GM12872 (cell line): ENCODE measurements at regions not wholly inside any gene's neighbourhood (a gene's known extent, or its start where the extent isn't known, plus 50 kb on each side); places are given as distances from the start of the nearest gene placed in this dataset.

Source experiments
- TF ChIP-seq, protein P1 (sequence below): IDR thresholded peaks from 3 replicates; pipeline ENCODE4 v1.5.1; 2011; ENCODE audit warnings: low read depth, mild to moderate bottlenecking, low read length, moderate library complexity; ENCODE audit not compliant: insufficient read depth

DNA sequence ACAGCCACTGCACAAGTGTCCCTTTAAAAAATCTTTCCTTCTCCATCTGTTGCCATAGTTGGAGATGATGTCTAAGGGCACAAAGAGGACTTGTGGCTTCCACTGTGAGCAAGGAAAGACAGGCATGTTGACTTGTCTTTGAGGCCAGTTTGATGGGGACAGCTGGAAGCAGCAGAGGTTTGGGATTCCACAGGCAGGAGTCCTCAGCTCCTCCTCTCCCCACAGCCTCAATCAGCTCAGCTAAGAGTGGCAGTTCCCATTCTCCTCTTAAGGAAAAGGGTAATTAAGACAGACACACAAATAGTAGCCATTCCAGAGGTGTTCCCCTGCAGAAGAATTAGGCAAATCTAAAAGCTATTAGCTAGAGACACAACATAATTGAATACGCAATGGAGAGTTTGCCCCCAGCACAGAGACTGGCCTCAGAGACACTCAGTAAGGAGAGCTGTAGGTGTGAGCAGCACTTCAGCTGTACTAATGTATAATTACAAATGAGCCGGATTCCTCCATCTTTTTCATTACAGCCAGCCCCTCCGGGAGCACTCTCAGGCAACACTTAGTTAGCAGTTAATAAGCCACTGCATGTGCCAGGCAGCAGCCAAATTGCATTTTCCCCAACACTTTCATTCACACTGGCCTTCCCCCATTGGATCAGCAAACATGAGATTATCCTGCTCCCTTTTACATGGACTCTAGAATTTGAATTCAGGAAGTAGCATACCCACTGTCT, 434.0 kb downstream of the FOXO1 start:
- TF ChIP-seq, protein P1, sequence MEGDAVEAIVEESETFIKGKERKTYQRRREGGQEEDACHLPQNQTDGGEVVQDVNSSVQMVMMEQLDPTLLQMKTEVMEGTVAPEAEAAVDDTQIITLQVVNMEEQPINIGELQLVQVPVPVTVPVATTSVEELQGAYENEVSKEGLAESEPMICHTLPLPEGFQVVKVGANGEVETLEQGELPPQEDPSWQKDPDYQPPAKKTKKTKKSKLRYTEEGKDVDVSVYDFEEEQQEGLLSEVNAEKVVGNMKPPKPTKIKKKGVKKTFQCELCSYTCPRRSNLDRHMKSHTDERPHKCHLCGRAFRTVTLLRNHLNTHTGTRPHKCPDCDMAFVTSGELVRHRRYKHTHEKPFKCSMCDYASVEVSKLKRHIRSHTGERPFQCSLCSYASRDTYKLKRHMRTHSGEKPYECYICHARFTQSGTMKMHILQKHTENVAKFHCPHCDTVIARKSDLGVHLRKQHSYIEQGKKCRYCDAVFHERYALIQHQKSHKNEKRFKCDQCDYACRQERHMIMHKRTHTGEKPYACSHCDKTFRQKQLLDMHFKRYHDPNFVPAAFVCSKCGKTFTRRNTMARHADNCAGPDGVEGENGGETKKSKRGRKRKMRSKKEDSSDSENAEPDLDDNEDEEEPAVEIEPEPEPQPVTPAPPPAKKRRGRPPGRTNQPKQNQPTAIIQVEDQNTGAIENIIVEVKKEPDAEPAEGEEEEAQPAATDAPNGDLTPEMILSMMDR, result no peak

DNA sequence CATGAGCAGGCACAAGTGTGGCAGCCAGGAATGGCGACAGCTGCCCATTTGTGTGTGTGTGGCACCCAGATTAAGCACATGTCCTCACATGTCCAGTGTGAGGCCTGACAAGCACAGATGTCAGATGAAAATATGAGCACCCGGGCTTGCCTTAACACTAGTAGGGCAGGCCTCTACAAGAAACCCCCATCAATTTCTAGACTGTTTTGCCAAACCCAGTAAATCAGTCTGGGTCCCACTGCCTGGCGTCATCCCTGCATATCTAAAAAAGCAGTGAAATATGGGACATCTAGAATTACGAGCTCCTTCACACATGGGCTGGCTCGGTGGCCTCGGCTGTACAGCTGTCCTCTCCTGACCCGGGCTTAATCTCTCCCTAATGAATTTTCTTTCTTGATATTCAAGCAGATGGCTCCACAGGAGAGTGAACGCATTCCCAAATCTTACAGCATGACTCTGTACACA, 432.7 kb downstream of the FOXO1 start:
- TF ChIP-seq, protein P1, result no peak

DNA sequence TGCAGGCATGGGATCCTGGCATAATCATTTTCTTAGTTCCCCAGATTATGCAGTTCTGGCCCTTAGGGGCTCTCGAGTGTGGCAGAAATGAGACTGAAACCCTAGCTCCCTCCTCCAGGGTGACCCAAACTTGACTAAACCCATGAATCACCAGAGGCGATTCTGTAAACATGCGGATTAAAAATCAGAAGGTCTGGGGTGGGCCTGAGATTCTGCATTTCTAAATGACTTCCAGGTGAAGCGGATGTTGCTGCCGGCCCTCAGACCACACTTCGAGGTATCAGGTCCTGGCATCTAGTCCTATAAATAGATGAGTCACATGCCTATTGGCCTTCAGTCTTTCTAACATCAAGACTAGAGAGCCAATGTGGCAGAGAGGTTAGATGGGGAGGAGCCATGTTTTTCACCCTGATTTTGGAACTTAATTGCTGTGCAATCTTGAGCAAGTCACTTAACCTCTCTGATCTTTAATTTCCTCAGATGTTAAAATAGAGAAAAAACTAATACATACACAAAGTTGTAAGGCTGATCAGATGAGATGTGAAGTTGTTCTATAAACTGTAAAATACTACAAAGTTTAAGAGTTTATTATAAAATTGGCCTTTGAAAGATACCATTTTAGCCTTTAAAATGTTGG, 431.2 kb downstream of the FOXO1 start:
- TF ChIP-seq, protein P1, result no peak

DNA sequence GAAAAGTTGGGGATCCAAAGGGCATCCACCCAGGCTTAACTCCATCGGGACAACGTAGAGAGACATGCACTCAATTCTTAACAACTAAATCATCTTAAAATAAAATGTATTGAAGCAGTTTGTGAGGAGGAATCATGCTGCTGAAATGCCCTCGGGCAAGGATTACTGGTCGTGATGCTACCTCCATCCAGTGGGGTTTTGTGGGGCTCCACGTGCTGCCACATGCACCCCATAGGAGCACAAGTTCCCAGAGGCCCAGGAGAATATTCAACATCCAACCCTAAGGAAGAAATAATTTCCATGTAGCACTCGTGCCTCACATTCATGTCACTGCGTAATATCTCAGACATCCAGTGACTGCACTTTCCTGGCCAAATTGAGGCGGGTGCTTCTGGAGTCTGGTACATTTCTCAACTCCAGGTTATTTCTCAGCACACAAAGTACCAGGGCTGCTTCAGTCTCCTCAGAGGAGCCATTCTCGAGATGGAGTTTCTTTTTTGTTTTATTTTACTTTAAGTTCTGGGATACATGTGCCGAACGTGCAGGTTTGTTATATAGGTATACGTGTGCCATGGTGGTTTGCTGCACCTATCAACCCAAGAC, 429.8 kb downstream of the FOXO1 start:
- TF ChIP-seq, protein P1, result no peak

DNA sequence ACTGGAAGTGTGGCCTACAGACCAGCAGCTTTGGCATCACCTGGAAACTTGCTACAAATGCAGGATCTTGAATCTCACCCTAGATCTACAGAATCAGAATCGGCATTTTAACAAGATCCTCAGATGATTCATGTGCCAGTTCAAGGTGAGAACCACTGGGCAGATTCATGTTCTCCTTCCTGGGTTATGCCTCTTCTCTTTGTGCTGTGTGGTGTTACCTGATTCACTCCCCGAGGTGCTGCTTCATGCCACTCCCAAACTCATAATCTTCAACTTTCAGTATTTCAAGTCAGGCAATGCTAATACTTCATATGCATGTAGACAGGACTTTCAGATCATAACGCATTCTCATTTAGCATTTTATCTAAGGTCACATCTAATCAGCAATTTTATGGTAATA, 427.7 kb downstream of the FOXO1 start:
- TF ChIP-seq, protein P1, result no peak

DNA sequence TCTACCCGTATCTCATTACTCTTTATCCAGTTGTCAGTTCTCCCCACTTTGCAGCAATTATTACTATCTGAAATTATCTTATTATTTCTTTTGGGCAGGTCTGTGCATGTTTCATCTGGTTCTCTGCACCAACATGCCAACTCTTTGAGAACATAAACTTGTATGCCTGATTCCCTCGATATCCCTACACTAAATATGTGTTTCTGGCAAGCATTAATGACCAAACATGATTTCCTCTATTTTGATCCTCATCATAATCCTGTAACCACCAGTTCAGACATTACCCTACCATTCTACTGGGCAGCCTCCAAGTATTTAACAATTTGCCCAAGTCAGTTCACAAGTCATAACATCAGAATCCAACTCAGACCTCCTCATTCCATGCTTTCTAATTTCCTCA, 426.1 kb downstream of the FOXO1 start:
- TF ChIP-seq, protein P1, result no peak

DNA sequence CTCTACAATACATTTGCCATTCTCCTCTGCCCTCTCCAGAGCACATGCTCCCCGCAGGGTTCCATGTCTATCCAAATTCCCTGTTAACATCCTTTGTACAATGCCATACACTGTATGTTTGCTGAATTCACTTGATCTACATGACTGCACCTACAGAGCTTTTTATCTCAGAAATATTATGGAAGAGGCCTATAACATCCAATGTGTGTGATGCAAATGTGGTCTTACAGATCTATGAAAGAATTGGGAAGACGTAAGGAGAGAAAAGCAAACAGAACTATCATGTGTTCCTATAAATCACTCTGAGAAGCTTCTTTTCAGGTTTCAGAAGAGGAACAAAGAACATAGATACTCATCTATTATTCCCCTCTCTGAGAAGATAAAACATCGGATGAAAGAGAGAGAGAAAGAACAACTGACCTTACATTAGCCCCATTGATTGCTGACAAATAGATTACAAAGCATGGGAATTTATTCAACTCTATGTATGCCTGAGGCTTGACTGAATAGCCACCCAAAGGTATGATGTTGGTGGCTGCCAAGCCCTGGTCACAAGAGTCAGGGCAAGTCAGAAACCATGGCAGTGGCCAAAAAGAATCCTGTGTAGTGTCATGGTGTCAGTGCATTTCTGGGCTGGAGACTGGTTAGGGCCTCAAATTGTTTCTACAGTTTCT, 425.2 kb downstream of the FOXO1 start:
- TF ChIP-seq, protein P1, result no peak
